ENCODE measurements at regions not wholly inside any gene's neighbourhood (a gene's known extent, or its start where the extent isn't known, plus 50 kb on each side); places are given as distances from the start of the nearest gene placed in this dataset.

- Histone ChIP-seq H3K9me2 (ENCODE audit: insufficient read depth) (no peaks in the 10 kb centered on the region), H3K79me2 (replicated peaks; ENCODE audit: insufficient read depth) (no peaks in the 10 kb centered on the region), H3K4me2 (no peak overlapping the region), H4K20me1 (replicated peaks; ENCODE audit: insufficient read depth) (no peaks in the 10 kb centered on the region), H3K36me3 (ENCODE audit: insufficient read depth) (no peaks in the 10 kb centered on the region), H3F3A (replicated peaks; ENCODE audit: low read depth) (no peaks in the 10 kb centered on the region), H3K4me3 (no peak overlapping the region), H2AFZ (no peak overlapping the region), H3K27me3 (ENCODE audit: insufficient read depth) (no peaks in the 10 kb centered on the region), H3K4me1 (ENCODE audit: insufficient read depth) (no peaks in the 10 kb centered on the region), H3K27ac (ENCODE audit: low read depth) (no peak overlapping the region)
- Mint-ChIP-seq H3K9me3 (no peaks in the 10 kb centered on the region), H3K4me3 (no peak overlapping the region), H3K4me1 (no peaks in the 10 kb centered on the region), H3K27me3 (ENCODE audit: insufficient read depth, low read depth, poor library complexity) (peaks cover 1% of the 10 kb centered on the region), H3K36me3 (ENCODE audit: low read depth) (no peaks in the 10 kb centered on the region), H3K27ac (no peak overlapping the region)
- no peak for DNase-seq (ENCODE audit: low spot score)
- no peak for ATAC-seq
- TF ChIP-seq, protein P1, sequence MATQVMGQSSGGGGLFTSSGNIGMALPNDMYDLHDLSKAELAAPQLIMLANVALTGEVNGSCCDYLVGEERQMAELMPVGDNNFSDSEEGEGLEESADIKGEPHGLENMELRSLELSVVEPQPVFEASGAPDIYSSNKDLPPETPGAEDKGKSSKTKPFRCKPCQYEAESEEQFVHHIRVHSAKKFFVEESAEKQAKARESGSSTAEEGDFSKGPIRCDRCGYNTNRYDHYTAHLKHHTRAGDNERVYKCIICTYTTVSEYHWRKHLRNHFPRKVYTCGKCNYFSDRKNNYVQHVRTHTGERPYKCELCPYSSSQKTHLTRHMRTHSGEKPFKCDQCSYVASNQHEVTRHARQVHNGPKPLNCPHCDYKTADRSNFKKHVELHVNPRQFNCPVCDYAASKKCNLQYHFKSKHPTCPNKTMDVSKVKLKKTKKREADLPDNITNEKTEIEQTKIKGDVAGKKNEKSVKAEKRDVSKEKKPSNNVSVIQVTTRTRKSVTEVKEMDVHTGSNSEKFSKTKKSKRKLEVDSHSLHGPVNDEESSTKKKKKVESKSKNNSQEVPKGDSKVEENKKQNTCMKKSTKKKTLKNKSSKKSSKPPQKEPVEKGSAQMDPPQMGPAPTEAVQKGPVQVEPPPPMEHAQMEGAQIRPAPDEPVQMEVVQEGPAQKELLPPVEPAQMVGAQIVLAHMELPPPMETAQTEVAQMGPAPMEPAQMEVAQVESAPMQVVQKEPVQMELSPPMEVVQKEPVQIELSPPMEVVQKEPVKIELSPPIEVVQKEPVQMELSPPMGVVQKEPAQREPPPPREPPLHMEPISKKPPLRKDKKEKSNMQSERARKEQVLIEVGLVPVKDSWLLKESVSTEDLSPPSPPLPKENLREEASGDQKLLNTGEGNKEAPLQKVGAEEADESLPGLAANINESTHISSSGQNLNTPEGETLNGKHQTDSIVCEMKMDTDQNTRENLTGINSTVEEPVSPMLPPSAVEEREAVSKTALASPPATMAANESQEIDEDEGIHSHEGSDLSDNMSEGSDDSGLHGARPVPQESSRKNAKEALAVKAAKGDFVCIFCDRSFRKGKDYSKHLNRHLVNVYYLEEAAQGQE (IDR thresholded peaks at IDR 0.05; ENCODE audit: unreplicated experiment): no peak
- no peak for TF ChIP-seq POLR2AphosphoS5 (IDR thresholded peaks at IDR 0.05; ENCODE audit: low read depth)
- TF ChIP-seq ZNF331 (CRISPR knock-in tag; IDR thresholded peaks at IDR 0.05; ENCODE audit: low read depth): no peak
- no peak for TF ChIP-seq NANOG (IDR thresholded peaks at IDR 0.05; ENCODE audit: borderline replicate concordance)
- TF ChIP-seq EZH2phosphoT487 (IDR thresholded peaks at IDR 0.05; ENCODE audit: unreplicated experiment): no peak
- TF ChIP-seq JUNB (IDR thresholded peaks at IDR 0.05; ENCODE audit: unreplicated experiment): no peak
- TF ChIP-seq ETS1 (IDR thresholded peaks at IDR 0.05): no peak
- TF ChIP-seq STAT1 (IDR thresholded peaks at IDR 0.05; ENCODE audit: unreplicated experiment): no peak
- TF ChIP-seq, protein P2, sequence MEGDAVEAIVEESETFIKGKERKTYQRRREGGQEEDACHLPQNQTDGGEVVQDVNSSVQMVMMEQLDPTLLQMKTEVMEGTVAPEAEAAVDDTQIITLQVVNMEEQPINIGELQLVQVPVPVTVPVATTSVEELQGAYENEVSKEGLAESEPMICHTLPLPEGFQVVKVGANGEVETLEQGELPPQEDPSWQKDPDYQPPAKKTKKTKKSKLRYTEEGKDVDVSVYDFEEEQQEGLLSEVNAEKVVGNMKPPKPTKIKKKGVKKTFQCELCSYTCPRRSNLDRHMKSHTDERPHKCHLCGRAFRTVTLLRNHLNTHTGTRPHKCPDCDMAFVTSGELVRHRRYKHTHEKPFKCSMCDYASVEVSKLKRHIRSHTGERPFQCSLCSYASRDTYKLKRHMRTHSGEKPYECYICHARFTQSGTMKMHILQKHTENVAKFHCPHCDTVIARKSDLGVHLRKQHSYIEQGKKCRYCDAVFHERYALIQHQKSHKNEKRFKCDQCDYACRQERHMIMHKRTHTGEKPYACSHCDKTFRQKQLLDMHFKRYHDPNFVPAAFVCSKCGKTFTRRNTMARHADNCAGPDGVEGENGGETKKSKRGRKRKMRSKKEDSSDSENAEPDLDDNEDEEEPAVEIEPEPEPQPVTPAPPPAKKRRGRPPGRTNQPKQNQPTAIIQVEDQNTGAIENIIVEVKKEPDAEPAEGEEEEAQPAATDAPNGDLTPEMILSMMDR (conservative IDR thresholded peaks at IDR 0.05; ENCODE audit: low read depth in 2 of 2): no peak
- TF ChIP-seq, protein P3, sequence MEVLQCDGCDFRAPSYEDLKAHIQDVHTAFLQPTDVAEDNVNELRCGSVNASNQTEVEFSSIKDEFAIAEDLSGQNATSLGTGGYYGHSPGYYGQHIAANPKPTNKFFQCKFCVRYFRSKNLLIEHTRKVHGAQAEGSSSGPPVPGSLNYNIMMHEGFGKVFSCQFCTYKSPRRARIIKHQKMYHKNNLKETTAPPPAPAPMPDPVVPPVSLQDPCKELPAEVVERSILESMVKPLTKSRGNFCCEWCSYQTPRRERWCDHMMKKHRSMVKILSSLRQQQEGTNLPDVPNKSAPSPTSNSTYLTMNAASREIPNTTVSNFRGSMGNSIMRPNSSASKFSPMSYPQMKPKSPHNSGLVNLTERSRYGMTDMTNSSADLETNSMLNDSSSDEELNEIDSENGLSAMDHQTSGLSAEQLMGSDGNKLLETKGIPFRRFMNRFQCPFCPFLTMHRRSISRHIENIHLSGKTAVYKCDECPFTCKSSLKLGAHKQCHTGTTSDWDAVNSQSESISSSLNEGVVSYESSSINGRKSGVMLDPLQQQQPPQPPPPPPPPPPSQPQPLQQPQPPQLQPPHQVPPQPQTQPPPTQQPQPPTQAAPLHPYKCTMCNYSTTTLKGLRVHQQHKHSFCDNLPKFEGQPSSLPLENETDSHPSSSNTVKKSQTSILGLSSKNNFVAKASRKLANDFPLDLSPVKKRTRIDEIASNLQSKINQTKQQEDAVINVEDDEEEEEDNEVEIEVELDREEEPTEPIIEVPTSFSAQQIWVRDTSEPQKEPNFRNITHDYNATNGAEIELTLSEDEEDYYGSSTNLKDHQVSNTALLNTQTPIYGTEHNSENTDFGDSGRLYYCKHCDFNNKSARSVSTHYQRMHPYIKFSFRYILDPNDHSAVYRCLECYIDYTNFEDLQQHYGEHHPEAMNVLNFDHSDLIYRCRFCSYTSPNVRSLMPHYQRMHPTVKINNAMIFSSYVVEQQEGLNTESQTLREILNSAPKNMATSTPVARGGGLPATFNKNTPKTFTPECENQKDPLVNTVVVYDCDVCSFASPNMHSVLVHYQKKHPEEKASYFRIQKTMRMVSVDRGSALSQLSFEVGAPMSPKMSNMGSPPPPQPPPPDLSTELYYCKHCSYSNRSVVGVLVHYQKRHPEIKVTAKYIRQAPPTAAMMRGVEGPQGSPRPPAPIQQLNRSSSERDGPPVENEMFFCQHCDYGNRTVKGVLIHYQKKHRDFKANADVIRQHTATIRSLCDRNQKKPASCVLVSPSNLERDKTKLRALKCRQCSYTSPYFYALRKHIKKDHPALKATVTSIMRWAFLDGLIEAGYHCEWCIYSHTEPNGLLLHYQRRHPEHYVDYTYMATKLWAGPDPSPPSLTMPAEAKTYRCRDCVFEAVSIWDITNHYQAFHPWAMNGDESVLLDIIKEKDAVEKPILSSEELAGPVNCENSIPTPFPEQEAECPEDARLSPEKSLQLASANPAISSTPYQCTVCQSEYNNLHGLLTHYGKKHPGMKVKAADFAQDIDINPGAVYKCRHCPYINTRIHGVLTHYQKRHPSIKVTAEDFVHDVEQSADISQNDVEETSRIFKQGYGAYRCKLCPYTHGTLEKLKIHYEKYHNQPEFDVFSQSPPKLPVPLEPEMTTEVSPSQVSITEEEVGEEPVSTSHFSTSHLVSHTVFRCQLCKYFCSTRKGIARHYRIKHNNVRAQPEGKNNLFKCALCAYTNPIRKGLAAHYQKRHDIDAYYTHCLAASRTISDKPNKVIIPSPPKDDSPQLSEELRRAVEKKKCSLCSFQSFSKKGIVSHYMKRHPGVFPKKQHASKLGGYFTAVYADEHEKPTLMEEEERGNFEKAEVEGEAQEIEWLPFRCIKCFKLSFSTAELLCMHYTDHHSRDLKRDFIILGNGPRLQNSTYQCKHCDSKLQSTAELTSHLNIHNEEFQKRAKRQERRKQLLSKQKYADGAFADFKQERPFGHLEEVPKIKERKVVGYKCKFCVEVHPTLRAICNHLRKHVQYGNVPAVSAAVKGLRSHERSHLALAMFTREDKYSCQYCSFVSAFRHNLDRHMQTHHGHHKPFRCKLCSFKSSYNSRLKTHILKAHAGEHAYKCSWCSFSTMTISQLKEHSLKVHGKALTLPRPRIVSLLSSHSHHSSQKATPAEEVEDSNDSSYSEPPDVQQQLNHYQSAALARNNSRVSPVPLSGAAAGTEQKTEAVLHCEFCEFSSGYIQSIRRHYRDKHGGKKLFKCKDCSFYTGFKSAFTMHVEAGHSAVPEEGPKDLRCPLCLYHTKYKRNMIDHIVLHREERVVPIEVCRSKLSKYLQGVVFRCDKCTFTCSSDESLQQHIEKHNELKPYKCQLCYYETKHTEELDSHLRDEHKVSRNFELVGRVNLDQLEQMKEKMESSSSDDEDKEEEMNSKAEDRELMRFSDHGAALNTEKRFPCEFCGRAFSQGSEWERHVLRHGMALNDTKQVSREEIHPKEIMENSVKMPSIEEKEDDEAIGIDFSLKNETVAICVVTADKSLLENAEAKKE (CRISPR knock-in tag; IDR thresholded peaks at IDR 0.05): no peak
- no peak for TF ChIP-seq CREB1 (CRISPR knock-in tag; IDR thresholded peaks at IDR 0.05; ENCODE audit: low read depth)
- TF ChIP-seq EZH2 (IDR thresholded peaks at IDR 0.05; ENCODE audit: low read depth, unreplicated experiment): no peak
- TF ChIP-seq ZNF114 (CRISPR knock-in tag; IDR thresholded peaks at IDR 0.05): no peak
Observed at GRCh38 chr11:115896084-115896483, 391.9 kb upstream of the CADM1 start.
